GM18870 (cell line): ENCODE measurements at regions not wholly inside any gene's neighbourhood (a gene's known extent, or its start where the extent isn't known, plus 50 kb on each side); places are given as distances from the start of the nearest gene placed in this dataset.
"Not testable (repeated sequence)": the region's sequence is repeated elsewhere in the genome, so short reads cannot be mapped to it uniquely, and the experiment has no call there.

Experiments used
- ATAC-seq: cut with Tn5 transposase; IDR thresholded peaks from one replicate; pipeline ENCODE4 v1.9.1; 2021; ENCODE audit warnings: moderate library complexity; ENCODE audit not compliant: unreplicated experiment

DNA sequence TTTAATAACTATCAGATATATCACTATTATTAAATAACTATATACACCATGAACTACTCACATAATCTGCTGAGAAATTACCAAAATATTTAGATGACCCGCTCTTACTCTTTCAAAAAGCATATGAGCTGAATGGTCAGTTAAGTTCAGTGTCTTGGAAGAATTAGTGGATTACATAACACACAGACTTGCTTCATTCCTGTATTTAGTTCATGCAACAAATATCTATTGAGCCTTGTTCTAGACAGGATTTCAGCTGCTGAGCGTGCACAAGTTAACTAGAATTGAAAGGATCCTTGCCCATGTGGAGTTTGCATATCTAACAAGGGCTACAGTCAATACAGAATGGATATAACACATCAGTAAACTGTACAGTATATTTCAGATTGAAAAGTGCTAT is 566.2 kb downstream of the CBLN4 start:
- no peak for ATAC-seq

DNA sequence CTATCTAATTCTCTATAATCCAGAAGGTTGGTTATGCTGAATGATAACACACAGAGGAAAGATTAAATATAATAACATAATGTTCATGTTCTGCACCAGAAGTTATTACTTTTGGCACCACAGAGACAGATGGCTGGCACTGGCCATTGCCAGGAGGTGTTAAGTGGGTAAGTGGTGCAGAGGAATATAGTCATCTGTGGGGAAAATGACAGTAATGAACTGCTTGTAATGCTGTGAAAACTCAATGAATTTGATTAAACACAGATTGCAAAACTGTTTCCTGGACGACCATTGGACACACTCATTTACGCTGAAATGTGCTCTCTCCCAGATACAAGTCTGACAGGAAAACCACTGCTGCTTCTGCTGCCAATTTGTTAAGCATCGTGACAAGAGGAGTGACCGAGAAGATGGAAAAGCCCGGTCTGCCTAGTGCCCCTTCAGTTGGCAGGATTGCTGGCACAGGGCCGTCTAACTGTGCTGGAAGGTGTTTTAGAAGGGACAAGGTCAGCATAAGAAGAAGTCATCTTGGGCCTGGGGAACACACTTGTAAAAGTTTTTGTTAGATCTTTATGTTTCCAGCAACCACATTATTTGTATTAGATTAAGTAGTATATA is 567.4 kb downstream of the CBLN4 start:
- no peak for ATAC-seq

DNA sequence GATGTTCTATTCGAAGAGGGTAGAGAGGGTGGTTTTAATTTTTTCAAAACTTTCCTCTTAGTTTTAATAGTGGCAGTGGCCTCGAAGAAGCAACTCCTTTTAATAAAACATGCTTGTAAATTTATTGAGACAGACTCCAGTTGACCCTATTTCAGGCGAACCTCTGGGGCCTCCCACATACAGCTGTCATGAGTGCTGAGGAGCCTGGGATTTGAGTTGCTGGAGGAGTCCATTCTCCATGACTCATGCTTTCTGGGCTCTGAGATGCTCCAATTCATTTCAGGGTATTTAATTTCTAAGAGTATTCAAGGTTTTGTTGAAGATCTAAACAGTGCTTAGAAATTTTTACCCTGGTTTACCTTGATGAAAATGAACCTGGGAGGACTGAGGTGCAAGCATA is 580.4 kb downstream of the CBLN4 start:
- ATAC-seq, result no peak

DNA sequence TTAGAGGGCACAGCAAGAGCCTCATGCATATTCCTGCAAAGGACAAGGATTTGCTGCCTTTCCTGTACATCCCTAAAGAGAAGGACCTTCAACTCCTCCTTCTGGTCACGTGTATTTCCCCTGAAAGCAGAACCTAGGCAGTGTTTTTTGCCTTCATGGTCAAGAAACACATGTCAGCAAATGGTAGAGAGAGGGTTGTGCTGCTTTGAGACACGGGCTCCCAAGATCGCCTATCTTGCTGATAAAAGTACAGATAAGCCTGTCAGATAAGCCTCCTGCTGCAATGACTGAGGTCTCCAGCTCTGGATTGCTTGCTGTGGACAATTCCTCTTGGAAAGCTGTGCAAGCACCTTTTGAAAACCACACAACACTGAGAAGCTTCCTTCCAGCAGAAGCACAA is 580.8 kb downstream of the CBLN4 start:
- no peak for ATAC-seq

DNA sequence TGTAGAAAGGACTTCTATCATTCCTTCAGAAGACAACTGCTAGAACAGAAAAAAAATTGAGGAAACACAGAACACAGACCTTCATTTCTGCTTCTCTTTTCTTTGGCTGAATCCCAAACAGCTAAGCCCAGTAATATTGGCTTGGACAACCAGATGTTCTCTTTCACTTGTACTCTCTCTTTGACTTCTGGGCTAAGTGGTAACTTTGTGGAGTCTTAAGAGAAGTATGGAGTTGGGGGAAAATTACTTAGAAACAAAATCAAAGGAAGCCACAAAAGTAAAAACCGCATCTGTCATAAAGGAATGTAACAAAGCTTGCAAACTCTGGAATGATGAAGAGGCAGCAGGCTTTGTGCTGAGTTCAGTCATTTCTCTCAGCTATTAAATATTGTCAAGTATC is 587.5 kb downstream of the CBLN4 start:
- no peak for ATAC-seq

DNA sequence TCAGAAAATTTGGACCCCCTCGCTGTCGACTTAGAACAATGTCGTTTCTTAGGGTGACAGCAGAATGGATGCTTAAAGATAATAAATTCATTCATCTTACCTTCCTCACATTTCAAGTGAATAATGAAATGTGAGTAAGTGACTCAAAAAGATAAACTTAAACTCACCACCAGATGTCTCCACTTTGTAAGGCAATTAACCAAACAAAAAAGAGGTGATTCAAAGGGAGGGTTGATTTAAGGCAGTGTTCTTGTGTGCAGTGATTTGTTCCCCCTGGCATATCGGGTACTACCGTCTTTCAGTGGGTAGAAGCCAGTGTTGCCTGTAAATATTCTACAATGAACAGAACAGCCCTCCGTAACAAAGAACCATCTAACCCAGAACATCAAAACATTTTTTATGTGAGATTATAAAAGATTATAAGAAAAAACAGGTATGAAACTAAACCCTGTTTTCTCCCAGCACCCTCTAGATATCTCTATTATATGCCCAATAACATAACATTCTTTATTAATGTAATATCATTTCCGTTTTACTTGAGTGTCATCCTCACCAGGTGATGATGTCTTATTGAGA is 589.7 kb downstream of the CBLN4 start:
- no peak for ATAC-seq

DNA sequence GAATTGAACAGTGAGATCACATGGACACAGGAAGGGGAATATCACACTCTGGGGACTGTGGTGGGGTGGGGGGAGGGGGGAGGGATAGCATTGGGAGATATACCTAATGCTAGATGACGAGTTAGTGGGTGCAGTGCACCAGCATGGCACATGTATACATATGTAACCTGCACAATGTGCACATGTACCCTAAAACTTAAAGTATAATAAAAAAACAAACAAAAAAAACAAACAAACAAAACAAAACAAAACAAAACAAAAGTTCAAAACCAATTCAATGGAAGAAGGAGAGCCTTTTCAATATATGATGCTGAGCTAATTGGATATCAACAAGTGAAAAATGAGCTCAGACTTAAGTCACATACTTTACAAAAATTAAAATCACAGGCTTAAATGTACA is 592.8 kb downstream of the CBLN4 start:
- ATAC-seq, result not testable (repeated sequence)

DNA sequence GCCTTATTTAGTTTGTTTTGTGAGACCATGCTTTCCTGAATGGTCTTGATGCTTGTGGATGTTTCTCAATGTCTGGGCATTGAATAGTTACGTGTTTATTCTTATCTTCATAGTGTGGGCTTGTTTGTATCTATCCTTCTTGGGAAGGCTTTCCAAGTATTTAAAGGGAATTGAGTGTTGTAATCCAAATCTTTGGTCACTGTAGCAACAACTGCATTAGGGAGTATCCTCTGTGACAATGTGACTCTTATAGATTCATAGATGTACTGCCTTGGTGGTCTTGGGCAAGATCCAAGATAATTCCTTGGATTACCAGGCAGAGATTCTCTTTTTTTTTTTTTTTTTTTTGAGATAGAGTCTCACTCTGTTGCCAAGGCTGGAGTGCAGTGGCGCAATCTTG is 598.4 kb downstream of the CBLN4 start:
- ATAC-seq, result no peak

DNA sequence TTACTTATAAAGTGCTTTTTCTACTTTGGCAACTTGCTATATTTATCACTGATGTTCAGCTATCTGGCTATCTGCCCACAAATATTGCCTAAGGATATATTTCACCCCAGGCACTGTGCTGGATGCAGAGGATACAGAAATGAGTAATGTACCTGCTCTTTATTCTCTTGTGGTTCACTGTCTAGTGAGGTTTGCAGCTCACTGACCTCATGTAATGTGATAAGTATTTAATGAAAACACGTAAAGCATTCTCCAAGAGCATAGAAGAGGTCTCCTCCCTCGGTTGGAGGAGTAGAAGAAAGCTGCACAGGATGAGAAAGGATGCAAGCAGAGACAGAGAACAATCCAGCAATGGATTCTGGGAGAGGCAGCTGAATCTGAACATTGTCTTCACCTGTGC is 610.7 kb downstream of the CBLN4 start:
- no peak for ATAC-seq

DNA sequence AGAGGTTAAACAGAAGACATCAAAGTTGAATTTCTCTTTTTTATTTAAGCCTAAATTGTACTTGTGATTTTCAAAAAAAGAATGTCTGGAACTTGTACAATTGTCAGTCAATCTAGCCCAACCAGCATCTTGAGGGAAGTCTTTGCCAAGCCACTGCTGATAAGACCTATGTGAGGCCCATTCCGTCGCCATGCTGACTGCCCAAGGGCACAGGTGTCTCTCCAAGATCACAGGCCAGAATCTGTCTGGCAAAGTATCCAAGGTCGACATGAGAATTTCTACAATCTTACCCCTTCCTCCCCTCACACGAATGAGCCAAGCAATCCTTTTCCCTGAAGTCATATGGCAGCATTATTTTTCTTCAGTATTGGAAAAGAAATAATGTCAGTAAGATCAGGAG is 614.5 kb downstream of the CBLN4 start:
- ATAC-seq, result no peak

DNA sequence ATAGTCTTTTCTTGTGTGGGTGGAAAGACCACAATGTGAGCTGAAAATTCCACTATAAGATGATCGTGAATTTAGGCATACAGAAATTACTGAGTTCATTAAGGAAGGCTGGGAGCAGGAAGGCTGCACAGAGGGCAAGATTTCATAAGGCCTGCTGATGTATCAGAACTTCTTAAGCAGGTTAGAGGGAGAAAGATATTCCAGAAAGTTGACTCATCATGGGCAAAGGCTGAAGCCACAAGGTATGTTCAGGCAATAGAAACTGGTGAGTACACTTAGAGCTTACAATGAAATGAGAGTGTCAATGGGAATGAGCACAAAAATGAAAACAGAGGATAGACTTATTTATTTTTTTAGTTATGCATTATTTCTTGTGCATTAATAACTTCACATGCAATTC is 618.6 kb downstream of the CBLN4 start:
- ATAC-seq, result no peak

DNA sequence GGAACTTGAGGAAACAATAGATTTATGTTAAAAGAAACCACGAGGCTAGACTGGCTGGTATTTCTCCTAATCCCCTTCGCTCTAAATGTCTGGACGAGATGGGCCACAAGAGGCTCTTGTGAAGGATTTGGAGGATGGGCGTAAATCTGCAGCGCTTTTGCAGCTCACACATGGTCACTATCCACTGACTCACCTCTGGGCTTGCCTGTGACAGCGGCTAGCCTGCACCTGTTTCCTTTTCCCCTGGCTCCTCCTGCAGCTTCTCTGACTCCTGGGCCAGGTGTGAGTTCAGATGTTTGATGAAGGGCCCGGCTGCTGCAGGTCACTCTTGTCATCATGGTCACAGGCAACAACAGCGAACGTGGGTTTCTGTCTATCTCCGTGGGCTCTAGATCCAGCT is 629.4 kb downstream of the CBLN4 start:
- no peak for ATAC-seq

DNA sequence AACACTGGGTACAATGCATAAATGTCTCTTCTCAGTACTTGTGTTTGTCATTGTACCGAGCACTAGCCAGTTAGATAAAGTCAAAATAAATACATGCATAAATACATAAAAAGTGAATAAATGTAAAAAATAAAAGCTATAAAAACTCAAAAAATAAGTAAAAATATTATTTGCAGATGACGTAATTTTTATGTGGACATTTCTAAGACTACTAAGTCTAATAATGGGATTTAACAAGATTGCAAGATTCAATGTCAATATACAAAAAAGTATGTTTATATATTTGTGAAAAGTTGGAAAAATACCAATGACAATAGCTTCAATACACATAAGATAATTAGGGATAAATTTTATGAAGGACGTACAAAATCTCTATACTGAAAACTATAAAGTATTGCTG is 639.6 kb downstream of the CBLN4 start:
- no peak for ATAC-seq

DNA sequence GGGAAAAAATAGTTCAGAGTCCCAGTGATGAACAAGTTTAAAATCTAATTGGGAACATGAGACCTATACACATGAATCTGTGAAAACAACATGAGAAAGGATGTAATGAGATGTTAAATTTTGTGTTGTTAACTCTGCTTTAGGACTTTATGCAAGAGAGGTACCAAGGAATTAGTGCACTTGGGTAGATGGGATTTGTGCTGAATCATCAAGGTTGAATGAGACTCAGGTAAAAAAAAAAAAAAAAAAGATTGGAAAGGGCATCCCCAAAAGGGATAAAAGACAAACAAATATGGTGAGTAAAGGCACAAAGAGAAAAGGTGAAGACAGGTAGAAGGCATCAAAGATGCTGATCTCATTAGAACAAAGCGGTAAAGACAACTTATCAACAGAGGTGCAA is 644.4 kb downstream of the CBLN4 start:
- ATAC-seq, result no peak

DNA sequence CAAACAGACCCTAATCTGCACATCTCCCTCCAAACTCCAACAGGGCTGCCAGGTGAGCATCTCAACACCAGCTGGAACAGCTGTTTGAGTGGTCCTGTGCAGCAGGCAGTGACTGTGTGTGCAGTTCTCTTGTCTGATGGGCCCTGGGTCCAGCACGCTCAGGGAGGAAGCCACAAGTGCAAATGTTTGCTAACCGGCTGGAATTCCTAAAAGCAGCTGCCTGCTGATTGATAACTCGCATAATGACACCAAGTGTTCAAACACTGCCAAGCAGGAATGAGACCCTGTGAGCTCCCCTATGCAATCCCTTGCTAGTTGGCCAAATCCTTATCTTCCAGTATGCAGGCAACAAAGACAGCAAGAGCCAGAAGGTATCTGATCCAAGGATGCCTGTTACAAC is 650.6 kb downstream of the CBLN4 start:
- no peak for ATAC-seq

DNA sequence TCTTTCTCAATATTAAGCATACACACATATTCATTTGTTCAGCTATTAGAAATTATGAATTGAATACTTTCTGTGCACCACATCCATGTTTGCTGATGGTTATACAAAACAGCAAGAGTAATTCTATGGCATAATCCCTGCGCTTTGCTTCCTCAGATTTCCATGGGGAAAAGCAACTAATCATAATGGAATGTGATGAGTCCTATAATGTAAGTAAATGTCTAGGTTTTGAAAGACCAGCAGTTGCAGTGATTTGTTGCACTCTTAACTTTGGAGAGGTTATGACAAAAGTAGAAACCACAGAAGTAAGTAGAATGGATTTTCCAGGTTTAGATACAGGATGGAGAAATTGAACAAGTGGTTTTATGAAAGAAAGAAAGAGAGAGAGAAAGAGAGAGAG is 652.1 kb downstream of the CBLN4 start:
- no peak for ATAC-seq

DNA sequence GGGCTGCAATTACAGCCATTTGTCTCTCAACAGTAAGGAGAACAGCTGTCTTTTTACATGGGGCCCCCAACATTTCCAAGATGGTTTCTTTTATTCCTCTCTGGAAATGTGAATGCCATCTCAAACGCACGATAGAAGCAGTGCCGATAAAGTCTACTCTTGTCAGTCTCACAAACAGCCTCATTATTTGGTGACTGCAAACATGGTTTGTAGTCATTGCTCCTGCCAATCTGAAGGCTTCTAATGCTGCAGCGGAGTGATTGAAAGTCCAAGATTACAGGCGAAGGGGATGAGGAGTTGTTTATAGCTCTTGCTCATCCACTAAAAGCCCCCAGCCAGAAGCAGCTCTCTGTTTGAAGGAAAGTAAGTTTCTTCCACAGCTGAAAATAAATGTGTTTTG is 657.1 kb downstream of the CBLN4 start:
- no peak for ATAC-seq

DNA sequence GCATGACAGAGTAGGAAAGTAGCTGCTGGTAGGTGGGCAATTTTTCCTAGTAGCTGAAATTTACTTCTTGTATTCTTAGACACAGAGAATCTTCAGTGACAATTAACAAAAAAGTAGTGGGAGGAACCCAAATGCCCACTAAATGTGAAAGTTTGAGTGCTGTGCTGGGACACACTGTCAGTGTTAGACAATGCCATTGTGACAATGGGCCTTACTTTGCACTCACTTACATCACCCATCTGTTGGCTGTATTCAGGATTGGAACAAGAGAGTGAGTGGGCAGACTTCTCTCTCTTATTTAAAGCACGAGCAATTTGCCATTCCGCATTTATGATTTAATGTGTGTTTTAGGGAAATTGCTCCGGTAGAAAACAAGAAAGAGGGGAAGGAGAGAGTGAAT is 662.5 kb downstream of the CBLN4 start:
- ATAC-seq, result no peak

DNA sequence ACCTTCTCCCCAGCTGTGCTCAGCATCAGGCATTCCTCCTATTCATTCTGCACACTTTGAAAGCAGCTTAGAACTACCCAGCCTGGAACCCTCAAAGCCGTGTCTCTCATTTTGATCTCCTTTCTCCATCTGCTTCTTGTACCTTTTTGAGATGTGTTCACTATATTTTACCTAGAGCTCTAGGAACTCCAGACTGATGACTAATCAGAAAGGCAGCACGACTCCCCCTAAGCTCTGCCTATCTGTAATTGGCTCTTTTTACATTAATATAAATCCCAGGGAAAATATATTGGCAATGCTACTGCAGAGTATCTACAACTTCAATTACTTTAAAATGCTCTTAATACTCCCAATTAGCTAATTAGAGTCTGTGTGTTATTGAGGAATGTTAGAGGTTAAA is 671.5 kb downstream of the CBLN4 start:
- no peak for ATAC-seq

DNA sequence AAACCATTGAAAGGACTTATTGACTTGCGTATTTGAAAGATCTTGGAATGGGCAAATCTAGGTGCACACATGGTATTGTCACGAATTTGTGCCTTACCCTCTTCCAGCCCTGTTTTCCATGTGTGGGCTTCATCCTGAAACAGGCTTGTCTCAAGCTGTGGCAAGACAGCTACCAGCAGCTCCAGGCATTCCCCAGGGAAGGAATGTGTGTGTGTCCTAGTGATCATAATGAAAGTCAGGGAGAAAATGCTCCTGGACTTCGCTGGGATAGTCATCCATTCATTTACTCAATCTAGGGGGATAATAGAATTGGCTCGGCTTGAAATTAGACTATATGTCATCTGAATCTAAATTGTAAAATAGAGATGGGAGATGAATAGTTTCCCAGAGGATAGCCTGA is 676.2 kb downstream of the CBLN4 start:
- ATAC-seq, result no peak

DNA sequence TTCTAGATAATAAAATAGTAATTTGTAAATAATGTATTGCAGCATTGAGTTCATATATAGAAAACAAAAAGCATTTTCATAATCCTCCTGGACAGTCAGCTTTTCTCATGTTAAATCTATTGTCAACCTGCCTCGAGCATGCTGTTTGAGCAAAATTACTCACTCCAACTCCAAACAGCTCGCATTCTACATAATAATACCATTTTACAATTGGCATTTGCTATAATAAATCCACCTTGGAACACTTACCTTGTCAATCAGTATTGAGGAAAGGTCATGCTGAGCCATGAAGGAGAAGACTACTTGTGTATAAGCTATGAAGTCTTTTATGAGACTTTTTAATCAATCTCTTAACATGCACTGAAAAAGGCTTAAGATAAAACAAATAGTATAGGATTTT is 682.6 kb downstream of the CBLN4 start:
- no peak for ATAC-seq

DNA sequence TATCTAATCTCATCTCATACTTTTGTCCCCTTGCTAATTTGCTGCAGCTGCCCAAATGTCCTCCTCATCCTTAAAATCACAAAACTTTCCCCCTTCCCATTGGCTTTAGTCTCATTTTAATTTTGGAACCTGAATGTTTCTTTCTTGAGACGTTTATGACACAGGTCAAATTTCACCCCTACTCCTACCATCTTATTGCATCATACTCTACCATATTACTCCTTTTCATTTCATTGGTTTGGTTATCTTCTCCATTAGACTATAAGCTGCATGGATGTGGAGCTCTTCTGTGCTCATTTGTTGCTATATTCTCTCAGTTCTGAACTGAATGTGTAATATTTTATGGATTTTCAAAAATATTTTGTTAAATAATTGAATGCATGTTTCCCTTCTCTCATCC is 688.6 kb downstream of the CBLN4 start:
- no peak for ATAC-seq

DNA sequence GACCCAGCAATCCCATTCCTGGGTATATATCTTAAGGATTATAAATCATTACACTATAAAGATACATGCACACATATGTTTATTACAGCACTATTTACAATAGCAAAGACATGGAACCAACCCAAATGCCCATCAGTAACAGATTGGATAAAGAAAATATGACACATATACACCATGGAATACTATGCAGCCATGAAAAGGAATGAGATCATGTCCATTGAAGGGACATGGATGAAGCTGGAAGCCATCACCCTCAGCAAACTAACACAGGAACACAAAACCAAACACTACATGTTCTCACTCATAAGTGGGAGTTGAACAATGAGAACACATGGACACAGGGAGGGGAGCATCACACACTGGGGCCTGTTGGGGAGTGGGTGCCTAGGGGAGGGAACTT is 694.5 kb downstream of the CBLN4 start:
- not testable (repeated sequence) for ATAC-seq
